OCI-LY1 (cell line): ENCODE measurements at regions not wholly inside any gene's neighbourhood (a gene's known extent, or its start where the extent isn't known, plus 50 kb on each side); places are given as distances from the start of the nearest gene placed in this dataset.

Experiments used
- H2AFZ ChIP-seq: fragments of 200-600 bp; sonication (generic), shearing (Covaris generic); 2 replicates; pipeline ENCODE4 v1.6.0; 2014; ENCODE audit warnings: antibody characterized with exemption, mild to moderate bottlenecking, low read length
- H3F3A ChIP-seq: fragments of 200-600 bp; sonication (generic), shearing (Covaris generic); 2 replicates; pipeline ENCODE4 v1.6.0; 2014; ENCODE audit warnings: mild to moderate bottlenecking, antibody characterized with exemption, low read length, moderate library complexity; ENCODE audit not compliant: insufficient read depth
- H3K27ac ChIP-seq: fragments of 200-600 bp; sonication (generic); 2 replicates; pipeline ENCODE4 v1.5.1; 2014; ENCODE audit warnings: low read length, mixed run types, mild to moderate bottlenecking, low read depth; ENCODE audit not compliant: poor library complexity, severe bottlenecking
- H3K27me3 ChIP-seq: fragments of 200-600 bp; sonication (generic); 2 replicates; pipeline ENCODE4 v1.6.0; 2014; ENCODE audit warnings: antibody characterized with exemption, mild to moderate bottlenecking, low read length, moderate library complexity; ENCODE audit not compliant: insufficient read depth
- H3K36me3 ChIP-seq: fragments of 200-600 bp; sonication (generic); 2 replicates; pipeline ENCODE4 v1.6.1; 2014; ENCODE audit warnings: mild to moderate bottlenecking, antibody characterized with exemption, low read length, moderate library complexity, mixed read lengths; ENCODE audit not compliant: insufficient read depth
- H3K4me1 ChIP-seq: fragments of 200-600 bp; sonication (generic); 2 replicates; pipeline ENCODE4 v1.5.1; 2014; ENCODE audit warnings: mild to moderate bottlenecking, low read length, moderate library complexity; ENCODE audit not compliant: insufficient read depth, severe bottlenecking
- H3K4me2 ChIP-seq: fragments of 200-600 bp; sonication (generic), shearing (Covaris generic); 2 replicates; pipeline ENCODE4 v1.6.1; 2014; ENCODE audit warnings: low read length
- H3K4me3 ChIP-seq: fragments of 200-600 bp; sonication (generic); 2 replicates; pipeline ENCODE4 v1.5.1; 2014; ENCODE audit warnings: low read length, low read depth, mild to moderate bottlenecking, mixed read lengths; ENCODE audit not compliant: poor library complexity, severe bottlenecking
- H3K79me2 ChIP-seq: fragments of 200-600 bp; shearing (Covaris generic); 2 replicates; pipeline ENCODE4 v1.6.1; 2016; ENCODE audit warnings: mixed run types, low read length, mixed read lengths; ENCODE audit not compliant: insufficient read depth
- H3K9ac ChIP-seq: fragments of 200-600 bp; sonication (generic), shearing (Covaris generic); 2 replicates; pipeline ENCODE4 v1.6.1; 2014; ENCODE audit warnings: mild to moderate bottlenecking, low read length, mixed read lengths
- H3K9me2 ChIP-seq: fragments of 200-600 bp; sonication (generic), shearing (Covaris generic); 2 replicates; pipeline ENCODE4 v1.6.1; 2014; ENCODE audit warnings: low read depth, mild to moderate bottlenecking, low read length, mixed read lengths
- H3K9me3 ChIP-seq: fragments of 200-600 bp; shearing (Covaris generic); 2 replicates; pipeline ENCODE4 v1.6.1; 2014; ENCODE audit warnings: low read length, mixed read lengths
- H4K20me1 ChIP-seq: fragments of 200-600 bp; sonication (generic), shearing (Covaris generic); 2 replicates; pipeline ENCODE4 v1.6.0; 2016; ENCODE audit warnings: mild to moderate bottlenecking, low read length; ENCODE audit not compliant: insufficient read depth
- EZH2 ChIP-seq: fragments of 200-600 bp; sonication (generic), shearing (Covaris generic); IDR thresholded peaks from 2 replicates; pipeline ENCODE4 v1.8.0; 2017; ENCODE audit warnings: borderline replicate concordance, mixed run types, mild to moderate bottlenecking, antibody characterized with exemption, low read length, moderate library complexity, mixed read lengths
- TF ChIP-seq, protein P1 (sequence below): fragments of 200-600 bp; sonication (generic), shearing (Covaris generic); IDR thresholded peaks from 2 replicates; pipeline ENCODE4 v1.5.1; 2017; ENCODE audit warnings: mild to moderate bottlenecking, antibody characterized with exemption, low read length, moderate library complexity, mixed read lengths

DNA sequence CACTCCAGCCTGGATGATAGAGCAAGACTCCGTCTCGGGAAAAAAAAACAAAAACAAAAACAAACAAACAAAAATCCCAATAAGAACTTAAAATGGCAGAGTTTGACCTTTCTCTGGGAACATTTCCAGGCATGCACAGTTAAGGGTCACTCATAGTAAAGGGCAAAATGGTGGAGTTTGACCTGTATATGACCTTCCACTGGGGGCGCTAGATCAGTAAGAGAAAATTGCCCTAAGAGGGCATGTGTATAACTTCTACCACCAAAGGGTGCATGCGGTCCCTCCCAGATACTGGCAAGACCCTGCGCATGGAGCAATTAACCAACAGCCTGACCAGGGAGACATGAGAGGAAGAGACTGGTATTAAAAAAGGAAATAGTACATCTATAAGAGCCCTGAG is 177.2 kb downstream of the MOSPD2 start:
- TF ChIP-seq EZH2: no peak
- TF ChIP-seq, protein P1, sequence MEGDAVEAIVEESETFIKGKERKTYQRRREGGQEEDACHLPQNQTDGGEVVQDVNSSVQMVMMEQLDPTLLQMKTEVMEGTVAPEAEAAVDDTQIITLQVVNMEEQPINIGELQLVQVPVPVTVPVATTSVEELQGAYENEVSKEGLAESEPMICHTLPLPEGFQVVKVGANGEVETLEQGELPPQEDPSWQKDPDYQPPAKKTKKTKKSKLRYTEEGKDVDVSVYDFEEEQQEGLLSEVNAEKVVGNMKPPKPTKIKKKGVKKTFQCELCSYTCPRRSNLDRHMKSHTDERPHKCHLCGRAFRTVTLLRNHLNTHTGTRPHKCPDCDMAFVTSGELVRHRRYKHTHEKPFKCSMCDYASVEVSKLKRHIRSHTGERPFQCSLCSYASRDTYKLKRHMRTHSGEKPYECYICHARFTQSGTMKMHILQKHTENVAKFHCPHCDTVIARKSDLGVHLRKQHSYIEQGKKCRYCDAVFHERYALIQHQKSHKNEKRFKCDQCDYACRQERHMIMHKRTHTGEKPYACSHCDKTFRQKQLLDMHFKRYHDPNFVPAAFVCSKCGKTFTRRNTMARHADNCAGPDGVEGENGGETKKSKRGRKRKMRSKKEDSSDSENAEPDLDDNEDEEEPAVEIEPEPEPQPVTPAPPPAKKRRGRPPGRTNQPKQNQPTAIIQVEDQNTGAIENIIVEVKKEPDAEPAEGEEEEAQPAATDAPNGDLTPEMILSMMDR: peak; percentile 32
- no peaks in the 10 kb centered on the region for H3K79me2 ChIP-seq
- H2AFZ ChIP-seq: no peak overlapping the region
- H4K20me1 ChIP-seq: no peaks in the 10 kb centered on the region
- no peaks in the 10 kb centered on the region for H3K9me2 ChIP-seq
- no peaks in the 10 kb centered on the region for H3F3A ChIP-seq
- H3K36me3 ChIP-seq: no peaks in the 10 kb centered on the region
- no peaks in the 10 kb centered on the region for H3K9me3 ChIP-seq
- H3K27me3 ChIP-seq: no peaks in the 10 kb centered on the region
- H3K9ac ChIP-seq: no peak overlapping the region
- no peak overlapping the region for H3K4me3 ChIP-seq
- no peak overlapping the region for H3K27ac ChIP-seq
- H3K4me2 ChIP-seq: no peak overlapping the region
- no peaks in the 10 kb centered on the region for H3K4me1 ChIP-seq

DNA sequence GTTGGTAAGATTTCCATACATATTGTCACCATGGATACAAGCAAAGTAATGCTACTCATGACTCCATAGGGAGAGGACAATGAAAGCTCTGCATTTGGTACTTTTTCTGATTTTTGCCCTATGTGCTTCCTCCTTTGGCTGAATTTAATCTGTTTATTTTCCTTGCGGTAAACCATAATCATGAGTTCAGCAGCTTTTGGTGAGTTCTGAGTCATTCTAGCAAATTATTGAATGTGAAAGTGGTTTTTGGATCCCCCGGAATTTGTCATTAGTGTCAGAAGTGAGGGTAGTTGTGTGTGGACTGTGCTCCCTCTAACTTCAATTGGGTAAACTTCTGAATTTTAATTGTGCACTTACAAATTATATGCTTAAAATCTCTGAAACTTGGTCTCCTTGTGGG is 170.3 kb downstream of the MOSPD2 start:
- Histone ChIP-seq H3K9ac (no peak overlapping the region), H3K4me1 (no peaks in the 10 kb centered on the region), H2AFZ (no peak overlapping the region), H3K36me3 (no peaks in the 10 kb centered on the region), H4K20me1 (no peaks in the 10 kb centered on the region), H3K4me2 (no peak overlapping the region), H3K4me3 (no peak overlapping the region), H3K79me2 (no peaks in the 10 kb centered on the region), H3K9me2 (no peaks in the 10 kb centered on the region), H3K27ac (no peak overlapping the region), H3F3A (no peaks in the 10 kb centered on the region), H3K9me3 (no peaks in the 10 kb centered on the region), H3K27me3 (no peaks in the 10 kb centered on the region)
- no peak for TF ChIP-seq EZH2
- TF ChIP-seq, protein P1: no peak

DNA sequence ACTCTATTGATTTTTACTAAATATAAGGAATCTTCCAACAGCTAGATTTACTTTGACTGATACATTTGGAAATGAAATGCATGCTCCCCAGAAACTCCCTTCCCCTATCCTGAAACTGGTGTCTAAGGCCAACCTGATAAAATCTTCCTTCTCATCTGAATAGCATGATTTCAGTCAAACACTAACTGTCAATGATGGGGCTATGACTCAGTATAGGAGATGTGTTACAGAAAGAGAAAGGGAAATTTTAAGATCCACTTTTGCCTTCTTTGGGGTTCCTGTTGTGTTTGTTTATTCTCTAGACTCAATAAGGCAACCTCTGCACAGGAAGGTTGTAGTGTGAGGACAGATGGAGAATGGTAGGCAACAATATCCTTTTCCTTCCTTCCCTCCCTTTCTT is 160.7 kb downstream of the MOSPD2 start:
- no peak overlapping the region for H2AFZ ChIP-seq
- H4K20me1 ChIP-seq: no peaks in the 10 kb centered on the region
- no peak overlapping the region for H3K9ac ChIP-seq

More for the DNA sequence above, 160.7 kb downstream of the MOSPD2 start:
- Histone ChIP-seq H3K4me1 (no peaks in the 10 kb centered on the region), H3K4me2 (no peak overlapping the region), H3K27ac (no peak overlapping the region), H3K36me3 (no peaks in the 10 kb centered on the region), H3K27me3 (no peaks in the 10 kb centered on the region), H3K9me2 (no peaks in the 10 kb centered on the region), H3F3A (no peaks in the 10 kb centered on the region), H3K9me3 (no peaks in the 10 kb centered on the region), H3K79me2 (no peaks in the 10 kb centered on the region), H3K4me3 (no peak overlapping the region)
- no peak for TF ChIP-seq EZH2
- TF ChIP-seq, protein P1: no peak
